GM04503 (cell line): ENCODE measurements at regions not wholly inside any gene's neighbourhood (a gene's known extent, or its start where the extent isn't known, plus 50 kb on each side); places are given as distances from the start of the nearest gene placed in this dataset.
"Not testable (repeated sequence)": the region's sequence is repeated elsewhere in the genome, so short reads cannot be mapped to it uniquely, and the experiment has no call there.

ENCODE experiments used
- DNase-seq: peaks from one replicate; pipeline ENCODE4 v3.0.0-alpha.2; 2012; ENCODE audit warnings: low read depth

- DNase-seq: not testable (repeated sequence)
Observed at GRCh38 chr22:22756551-22757201, 112.3 kb downstream of the GGTLC2 start.

GRCh38 chr22:22758101-22758807 is 113.8 kb downstream of the GGTLC2 start:
- DNase-seq: not testable (repeated sequence)

GRCh38 chr22:22759371-22759770 is 115.0 kb downstream of the GGTLC2 start:
- no peak for DNase-seq

- no peak for DNase-seq
Observed at GRCh38 chr22:22759889-22760546, 115.6 kb downstream of the GGTLC2 start.

- no peak for DNase-seq
Observed at GRCh38 chr22:22761606-22761962, 117.2 kb downstream of the GGTLC2 start.

GRCh38 chr22:22761963-22762772 is 117.8 kb downstream of the GGTLC2 start:
- no peak for DNase-seq

GRCh38 chr22:22763512-22763911 is 119.1 kb downstream of the GGTLC2 start:
- no peak for DNase-seq

GRCh38 chr22:22764085-22764484 is 119.7 kb downstream of the GGTLC2 start:
- DNase-seq: no peak

GRCh38 chr22:22767876-22768602 is 119.6 kb upstream of the IGLL5 start:
- DNase-seq: no peak

- no peak for DNase-seq
Observed at GRCh38 chr22:22768885-22769284, 118.7 kb upstream of the IGLL5 start.

GRCh38 chr22:22769434-22770279 is 118.0 kb upstream of the IGLL5 start:
- no peak for DNase-seq

- DNase-seq: no peak
Observed at GRCh38 chr22:22770280-22770871, 117.2 kb upstream of the IGLL5 start.

- DNase-seq: no peak
Observed at GRCh38 chr22:22770881-22771280, 116.7 kb upstream of the IGLL5 start.

- DNase-seq: no peak
Observed at GRCh38 chr22:22771696-22772377, 115.8 kb upstream of the IGLL5 start.

- no peak for DNase-seq
Observed at GRCh38 chr22:22772396-22772795, 115.2 kb upstream of the IGLL5 start.

GRCh38 chr22:22772883-22773282 is 114.7 kb upstream of the IGLL5 start:
- DNase-seq: no peak

- DNase-seq: no peak
Observed at GRCh38 chr22:22773427-22773826, 114.2 kb upstream of the IGLL5 start.

GRCh38 chr22:22773979-22774604 is 113.5 kb upstream of the IGLL5 start:
- DNase-seq: no peak

- DNase-seq: not testable (repeated sequence)
Observed at GRCh38 chr22:22774762-22775161, 112.9 kb upstream of the IGLL5 start.
